ENCODE measurements at regions not wholly inside any gene's neighbourhood (a gene's known extent, or its start where the extent isn't known, plus 50 kb on each side); places are given as distances from the start of the nearest gene placed in this dataset.

GRCh38 chr1:116193768-116194167 is 82.6 kb downstream of the MAB21L3 start:
- in situ Hi-C loops (cut with MboI; ENCODE audit: low sequenced_read_pairs): no loop called here
- H2BK15ac ChIP-seq (ENCODE audit: low read depth, low read length): no peak overlapping the region
- H3K4me2 ChIP-seq (ENCODE audit: low read depth, low read length): no peak overlapping the region
- no peak overlapping the region for H2AFZ ChIP-seq (replicated peaks; ENCODE audit: low read length, poor library complexity)
- H3K9me1 ChIP-seq (ENCODE audit: insufficient read depth, low read length): no peaks in the 10 kb centered on the region
- H2AK5ac ChIP-seq (ENCODE audit: low read depth, low read length): no peak overlapping the region
- H3K4me1 ChIP-seq (ENCODE audit: control insufficient read depth, insufficient read depth, low read length): no peaks in the 10 kb centered on the region
- H3K9me3 ChIP-seq (ENCODE audit: control insufficient read depth, insufficient read depth, low read length): no peaks in the 10 kb centered on the region
- no peak overlapping the region for H2BK20ac ChIP-seq (ENCODE audit: low read depth, low read length)
- ChIA-PET CTCF (no interaction called here), POLR2A (ENCODE audit: unreplicated experiment) (no interaction called here)
- H4K91ac ChIP-seq (ENCODE audit: insufficient read depth, low read depth, low read length): no peak overlapping the region
- H2BK5ac ChIP-seq (ENCODE audit: low read depth, low read length, poor library complexity, severe bottlenecking): no peak overlapping the region
- no peak overlapping the region for H3K23ac ChIP-seq (ENCODE audit: low read depth, low read length)
- H3K56ac ChIP-seq (ENCODE audit: extremely low read depth, insufficient read depth, low read length): no peak overlapping the region
- BruUV-seq (replicated peaks): no TSS peak
- H3K27ac ChIP-seq (ENCODE audit: insufficient read depth, low read length): no peak overlapping the region
- H2BK120ac ChIP-seq (ENCODE audit: low read depth, low read length): no peak overlapping the region
- no peak for ATAC-seq (ENCODE audit: low read depth)
- H3K9ac ChIP-seq (ENCODE audit: low read depth, low read length): no peak overlapping the region
- no peaks in the 10 kb centered on the region for H3K36me3 ChIP-seq (ENCODE audit: control insufficient read depth, insufficient read depth, low read length)
- no peak overlapping the region for H4K8ac ChIP-seq (ENCODE audit: low read depth in 2 of 2, low read length in 2 of 2)
- H3K18ac ChIP-seq (ENCODE audit: low read depth, low read length): no peak overlapping the region
- intact Hi-C loops (cut with micrococcal nuclease): no loop called here
- no peaks in the 10 kb centered on the region for H3K79me1 ChIP-seq (ENCODE audit: low read depth in 1 of 2, low read length in 2 of 2)
- H3K27me3 ChIP-seq (ENCODE audit: control insufficient read depth, insufficient read depth, low read length): no peaks in the 10 kb centered on the region
- dilution Hi-C loops (cut with HindIII; ENCODE audit: low sequenced_read_pairs, unreplicated experiment): no loop called here
- no peak overlapping the region for H2AK9ac ChIP-seq (replicated peaks; ENCODE audit: low read depth, low read length, poor library complexity)
- no peak overlapping the region for H3K4me3 ChIP-seq (ENCODE audit: insufficient read depth, low read depth, low read length)
- no peak for DNase-seq
- WGBS, 2 experiments (ENCODE audit: extremely low coverage in 2 of 2, insufficient read length in 1 of 2): no CpG with 5 or more reads among the region's 2 CpGs
- no peaks in the 10 kb centered on the region for H4K20me1 ChIP-seq (ENCODE audit: insufficient read depth, low read length)
- no peak overlapping the region for H3K4ac ChIP-seq (ENCODE audit: low read depth, low read length)
- TF ChIP-seq CEBPB (IDR thresholded peaks at IDR 0.05; ENCODE audit: low read depth, low read length): no peak
- no peak for TF ChIP-seq SMC3 (IDR thresholded peaks at IDR 0.05; ENCODE audit: low read depth, low read length)
- TF ChIP-seq MAFK (IDR thresholded peaks at IDR 0.05; ENCODE audit: low read depth, low read length): no peak
- TF ChIP-seq RFX5 (IDR thresholded peaks at IDR 0.05; ENCODE audit: low read depth, low read length): no peak
- TF ChIP-seq CHD1 (IDR thresholded peaks at IDR 0.05; ENCODE audit: low read depth, low read length): no peak
- no peak for TF ChIP-seq MAZ (IDR thresholded peaks at IDR 0.05; ENCODE audit: borderline replicate concordance, low read depth, low read length)
- no peak for TF ChIP-seq MXI1 (IDR thresholded peaks at IDR 0.05; ENCODE audit: borderline replicate concordance, low read depth, low read length)
- no peak for TF ChIP-seq BHLHE40 (IDR thresholded peaks at IDR 0.05; ENCODE audit: low read depth, low read length)
- no peak for TF ChIP-seq USF2 (IDR thresholded peaks at IDR 0.05; ENCODE audit: low read depth, low read length)
- no peak for TF ChIP-seq RAD21 (IDR thresholded peaks at IDR 0.05; ENCODE audit: low read length)
- TF ChIP-seq RCOR1 (IDR thresholded peaks at IDR 0.05; ENCODE audit: insufficient replicate concordance, low read length): no peak
- TF ChIP-seq FOS (IDR thresholded peaks at IDR 0.05; ENCODE audit: low read depth, low read length): no peak
- no peak for TF ChIP-seq ELK1 (IDR thresholded peaks at IDR 0.05; ENCODE audit: borderline replicate concordance, low read depth, low read length)
- no peak overlapping the region for H4K5ac ChIP-seq (ENCODE audit: low read depth, low read length)
- H3K14ac ChIP-seq (replicated peaks; ENCODE audit: low read depth, low read length): no peak overlapping the region
